HG03442 (cell line): ENCODE measurements at regions not wholly inside any gene's neighbourhood (a gene's known extent, or its start where the extent isn't known, plus 50 kb on each side); places are given as distances from the start of the nearest gene placed in this dataset.
"Not testable (repeated sequence)": the region's sequence is repeated elsewhere in the genome, so short reads cannot be mapped to it uniquely, and the experiment has no call there.

Source experiments
- ATAC-seq: cut with Tn5 transposase; IDR thresholded peaks from one replicate; pipeline ENCODE4 v1.9.1; 2021; ENCODE audit warnings: mild to moderate bottlenecking, moderate library complexity; ENCODE audit not compliant: unreplicated experiment

- no peak for ATAC-seq
Measured at GRCh38 chr6:78770765-78771164, 96.6 kb upstream of the IRAK1BP1 start.

DNA sequence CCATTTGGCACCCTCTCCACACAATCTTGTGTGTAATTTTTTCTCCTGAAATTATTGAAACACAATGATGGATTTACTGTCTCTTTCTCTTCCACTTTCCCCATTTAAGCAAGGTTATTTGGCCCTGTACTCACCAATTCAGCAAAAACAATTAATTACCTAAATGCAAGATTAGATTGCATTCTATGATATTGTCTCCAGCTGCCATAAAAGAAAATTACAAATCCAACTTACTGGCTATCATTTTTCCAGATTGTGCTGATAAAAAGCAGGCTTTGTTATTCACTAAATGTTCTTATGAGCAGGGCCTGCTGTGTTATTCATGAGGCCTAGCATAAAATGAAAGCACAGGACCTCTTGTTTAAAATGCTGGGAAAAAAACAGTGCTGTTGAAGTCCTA is 95.8 kb upstream of the IRAK1BP1 start:
- ATAC-seq, result no peak

GRCh38 chr6:78781001-78781400 is 86.3 kb upstream of the IRAK1BP1 start:
- ATAC-seq, result no peak

GRCh38 chr6:78783366-78783765 is 84.0 kb upstream of the IRAK1BP1 start:
- not testable (repeated sequence) for ATAC-seq

DNA sequence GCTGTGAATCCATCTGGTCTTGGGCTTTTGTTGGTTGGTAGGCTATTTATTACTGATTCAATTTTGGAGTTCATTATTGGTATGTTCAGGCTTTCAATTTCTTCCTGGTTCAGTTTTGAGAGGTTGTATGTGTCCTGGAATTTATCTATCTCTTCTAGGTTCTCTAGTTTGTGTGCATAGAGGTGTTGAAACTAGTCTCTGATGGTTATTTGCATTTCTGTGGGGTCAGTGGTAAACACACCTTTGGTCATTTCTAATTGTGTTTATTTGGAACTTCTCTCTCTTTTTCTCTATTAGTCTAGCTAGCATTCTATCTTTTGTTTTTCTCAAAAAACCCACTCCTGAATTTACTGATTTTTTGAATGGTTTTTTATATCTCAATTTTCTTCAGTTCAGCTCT is 70.1 kb upstream of the IRAK1BP1 start:
- ATAC-seq, result no peak

DNA sequence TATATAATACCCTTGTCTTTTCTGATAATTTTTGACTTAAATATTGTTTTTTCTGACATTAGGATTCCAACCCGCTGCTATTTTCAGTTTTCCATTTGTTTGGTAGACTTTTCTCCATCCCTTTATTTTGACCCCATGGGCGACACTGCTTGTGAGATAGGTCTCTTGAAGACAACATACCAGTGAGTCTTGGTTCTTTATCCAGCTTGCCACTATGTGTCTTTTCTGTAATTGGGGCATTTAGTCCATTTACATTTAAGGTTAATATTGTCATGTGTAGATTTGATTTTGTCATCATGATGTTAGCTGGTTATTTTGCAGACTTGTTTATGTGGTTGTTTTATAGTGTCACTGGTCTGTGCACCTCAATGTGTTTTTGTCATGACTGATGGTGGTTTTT is 67.7 kb upstream of the IRAK1BP1 start:
- no peak for ATAC-seq

DNA sequence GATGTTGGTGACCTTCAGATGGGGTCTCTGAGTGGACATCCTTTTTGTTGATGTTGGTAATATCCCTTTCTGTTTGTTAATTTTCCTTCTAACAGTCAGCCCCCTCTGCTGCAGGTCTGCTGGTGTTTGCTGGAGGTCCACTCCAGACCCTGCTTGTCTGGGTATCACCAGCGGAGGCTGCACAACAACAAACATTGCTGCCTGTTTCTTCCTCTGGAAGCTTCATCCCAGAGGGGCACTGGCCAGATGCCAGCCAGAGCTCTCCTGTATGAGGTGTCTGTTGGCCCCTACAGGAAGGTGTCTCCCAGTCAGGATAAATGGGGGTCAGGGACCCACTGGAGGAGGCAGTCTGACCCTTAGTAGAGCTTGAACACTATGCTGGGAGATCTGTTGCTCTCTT is 60.6 kb upstream of the IRAK1BP1 start:
- not testable (repeated sequence) for ATAC-seq

DNA sequence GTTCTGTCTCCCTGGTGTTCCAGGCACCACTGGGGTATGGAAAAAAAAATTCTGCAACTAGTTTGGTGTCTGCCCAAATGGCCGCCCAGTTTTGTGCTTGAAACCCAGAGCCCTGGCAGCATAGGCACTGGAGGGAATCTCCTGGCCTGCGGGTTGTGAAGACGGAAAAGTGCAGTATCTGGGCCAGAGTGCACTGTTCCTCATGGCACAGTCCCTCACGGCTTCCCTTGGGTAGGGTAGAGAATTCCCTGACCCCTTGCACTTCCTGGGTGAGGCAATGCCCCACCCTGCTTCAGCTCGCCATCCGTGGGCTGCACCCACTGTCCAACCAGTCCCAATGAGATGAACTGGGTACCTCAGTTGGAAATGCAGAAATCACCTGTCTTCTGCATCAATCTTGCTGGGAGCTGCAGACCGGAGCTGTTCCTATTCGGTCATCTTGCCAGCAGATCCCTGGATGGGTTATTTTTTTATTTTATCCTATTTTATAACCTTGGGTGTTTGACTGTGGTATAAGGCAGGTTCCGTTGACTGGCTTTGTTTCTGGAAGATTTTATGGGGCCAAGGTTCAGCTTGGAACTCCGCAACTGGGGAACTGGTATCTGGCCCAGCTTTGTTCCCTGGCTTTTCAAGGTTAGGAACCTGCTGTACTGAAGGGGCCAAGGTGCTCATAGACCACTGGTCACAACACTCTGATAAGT is 59.5 kb upstream of the IRAK1BP1 start:
- not testable (repeated sequence) for ATAC-seq

DNA sequence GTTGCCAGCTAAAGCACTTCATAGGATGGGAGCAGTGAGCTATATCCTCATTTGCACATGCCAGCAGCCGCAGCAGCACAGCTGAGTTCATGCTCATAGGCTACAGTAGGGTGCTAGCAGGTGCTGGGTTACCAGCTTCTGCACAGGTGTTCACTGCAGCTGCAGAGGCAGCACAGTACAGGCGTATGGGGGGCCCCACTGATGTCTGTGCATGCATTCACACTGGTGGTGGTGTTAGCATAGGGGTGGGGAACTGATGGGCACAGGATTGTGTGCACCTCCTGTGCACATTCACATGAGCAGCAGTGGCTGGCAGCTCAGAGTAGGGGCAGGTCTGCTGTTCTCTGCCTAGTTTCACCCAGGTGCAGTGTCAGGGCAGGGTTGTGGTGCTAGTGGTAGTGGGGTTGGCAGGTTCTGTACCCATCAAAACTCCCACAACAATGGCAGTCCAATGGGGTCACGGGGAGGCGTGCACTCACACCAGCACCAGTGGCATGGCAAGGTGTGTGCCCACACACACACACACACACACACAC is 58.9 kb upstream of the IRAK1BP1 start:
- ATAC-seq, result no peak

- ATAC-seq, result no peak
Measured at GRCh38 chr6:78808933-78809332, 58.4 kb upstream of the IRAK1BP1 start.

DNA sequence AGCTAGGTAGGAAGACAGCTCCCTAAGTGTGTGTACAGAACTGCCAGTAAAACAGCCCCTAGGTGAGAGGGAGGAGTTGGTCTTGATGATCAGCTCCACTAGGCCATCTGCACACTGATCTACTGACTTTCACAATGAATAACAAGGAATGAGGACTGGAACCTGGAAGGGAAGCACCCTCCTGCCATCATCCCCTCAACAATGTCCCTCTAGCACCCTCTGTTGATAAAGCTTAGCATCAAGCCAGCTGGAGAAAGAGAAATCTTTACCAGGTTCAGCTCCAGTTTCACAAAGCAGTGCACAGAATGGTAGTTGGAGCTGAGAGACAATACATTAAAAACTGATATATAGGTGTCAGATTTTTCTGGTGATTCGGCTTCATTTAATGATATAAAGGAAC is 57.2 kb upstream of the IRAK1BP1 start:
- ATAC-seq, result peak; percentile 70

- no peak for ATAC-seq
Measured at GRCh38 chr6:78810698-78811097, 56.7 kb upstream of the IRAK1BP1 start.
